Endothelial cell of umbilical vein (primary cell): ENCODE measurements at regions not wholly inside any gene's neighbourhood (a gene's known extent, or its start where the extent isn't known, plus 50 kb on each side); places are given as distances from the start of the nearest gene placed in this dataset.

ENCODE experiments used
- BruUV-seq: library from RNA; stranded (reverse); fragments of 400-500 nt; replicated peaks from 2 replicates; lab custom pipeline; 2021; lab: Mats Ljungman, UMichigan
- CTCF ChIA-PET: fragments of 300-600, 350-600 bp; sonication (Branson Sonifier 250); formaldehyde crosslinking; loops from one replicate; lab custom pipeline; 2021; ENCODE audit warnings: antibody characterized with exemption, inconsistent platforms; lab: Charles Lee
- POLR2A ChIA-PET: fragments of 300-600, 350-600 bp; sonication (Branson Sonifier 250); formaldehyde crosslinking; loops from one replicate; lab custom pipeline; 2021; ENCODE audit warnings: antibody characterized with exemption, inconsistent platforms; lab: Charles Lee
- DNase-seq: peaks from one replicate; pipeline ENCODE4 v3.0.0-alpha.2; 2011; ENCODE audit warnings: low read depth, low spot score
- FAIRE-seq: peaks from 2 replicates; lab custom pipeline; 2011; peaks lifted over from hg19 to GRCh38; lab: Jason Lieb, UNC
- H2AFZ ChIP-seq: 2 replicates; pipeline ENCODE4 v1.6.0; 2012; ENCODE audit warnings: low read depth, low read length, control low read depth, inconsistent platforms
- H3K27ac ChIP-seq: 2 replicates; pipeline ENCODE4 v1.5.1; 2011; ENCODE audit warnings: low read depth, mild to moderate bottlenecking, control low read depth, low read length, moderate library complexity; ENCODE audit not compliant: insufficient read depth
- H3K27me3 ChIP-seq, 2 experiments: 2 replicates each; pipeline versions ENCODE4 v1.6.0 to v1.6.1; 2011; ENCODE audit warnings: low read length in 2 of 2, mixed read lengths in 1 of 2; ENCODE audit not compliant: control insufficient read depth in 2 of 2, insufficient read depth in 2 of 2
- H3K36me3 ChIP-seq, 2 experiments: 2 replicates in 1 of 2; 3 replicates in 1 of 2; pipeline ENCODE4 v1.5.1; 2011; ENCODE audit warnings: low read length in 2 of 2, mild to moderate bottlenecking in 1 of 2, moderate library complexity in 1 of 2; ENCODE audit not compliant: control insufficient read depth in 2 of 2, insufficient read depth in 2 of 2; ENCODE audit errors: extremely low read depth in 1 of 2
- H3K4me1 ChIP-seq: 3 replicates; pipeline ENCODE4 v1.5.1; 2011; ENCODE audit warnings: mild to moderate bottlenecking, low read length; ENCODE audit not compliant: control insufficient read depth, insufficient read depth; ENCODE audit errors: extremely low read depth
- H3K4me2 ChIP-seq: 2 replicates; pipeline ENCODE4 v1.6.1; 2011; ENCODE audit warnings: low read length, control low read depth, mixed read lengths; ENCODE audit not compliant: insufficient read depth
- H3K4me3 ChIP-seq, 3 experiments: fragments of 200-600 bp in 1 of 3; sonication (generic), shearing (Covaris generic) in 1 of 3; replicated peaks in 1 of 3; 2 replicates each; pipeline ENCODE4 v1.5.1; 2011 to 2016; ENCODE audit warnings: control low read depth in 3 of 3, low read length in 3 of 3, mild to moderate bottlenecking in 2 of 3, inconsistent platforms in 1 of 3, low read depth in 1 of 3, moderate library complexity in 1 of 3; ENCODE audit not compliant: insufficient read depth in 1 of 3
- H3K79me2 ChIP-seq: 2 replicates; pipeline ENCODE4 v1.6.0; 2012; ENCODE audit warnings: low read length, inconsistent platforms; ENCODE audit not compliant: control insufficient read depth, insufficient read depth
- H3K9ac ChIP-seq: replicated peaks from 2 replicates; pipeline ENCODE3; 2011; ENCODE audit warnings: low read length, control low read depth; ENCODE audit not compliant: insufficient read depth; ENCODE audit errors: extremely low read depth
- H3K9me1 ChIP-seq: replicated peaks from 3 replicates; pipeline ENCODE4 v1.6.0; 2011; ENCODE audit warnings: mild to moderate bottlenecking, low read length; ENCODE audit not compliant: control insufficient read depth, insufficient read depth; ENCODE audit errors: extremely low read depth
- H3K9me3 ChIP-seq: replicated peaks from 2 replicates; pipeline ENCODE4 v1.5.1; 2012; ENCODE audit warnings: low read length, inconsistent platforms; ENCODE audit not compliant: control insufficient read depth, insufficient read depth
- H4K20me1 ChIP-seq: replicated peaks from 2 replicates; pipeline ENCODE3; 2011; ENCODE audit warnings: mild to moderate bottlenecking, low read length; ENCODE audit not compliant: control insufficient read depth, insufficient read depth; ENCODE audit errors: extremely low read depth
- CTCF ChIP-seq, 2 donors: IDR thresholded peaks; 1 replicate in 1 of 2; 2 replicates in 1 of 2; pipeline ENCODE4 v1.5.1; 2011; ENCODE audit warnings: low read length in 2 of 2, mild to moderate bottlenecking in 2 of 2, moderate library complexity in 2 of 2, control low read depth in 1 of 2, inconsistent platforms in 1 of 2, low read depth in 1 of 2; ENCODE audit not compliant: insufficient read depth in 1 of 2; ENCODE audit errors: extremely low read depth in 1 of 2
- EZH2 ChIP-seq: IDR thresholded peaks from 2 replicates; pipeline ENCODE4 v1.6.1; 2012; ENCODE audit warnings: borderline replicate concordance, low read depth, mild to moderate bottlenecking, moderate library complexity, low read length, inconsistent platforms; ENCODE audit not compliant: severe bottlenecking
- FOS ChIP-seq: IDR thresholded peaks from 2 replicates; pipeline ENCODE4 v1.6.1; 2011; ENCODE audit warnings: mild to moderate bottlenecking, low read length, moderate library complexity, borderline replicate concordance; ENCODE audit not compliant: insufficient read depth
- GATA2 ChIP-seq: IDR thresholded peaks from 2 replicates; pipeline ENCODE4 v1.7.0; 2011; ENCODE audit warnings: low read depth, mild to moderate bottlenecking, moderate library complexity, mixed read lengths, low read length; ENCODE audit not compliant: insufficient read length, insufficient read depth
- JUN ChIP-seq: IDR thresholded peaks from 2 replicates; pipeline ENCODE4 v1.6.1; 2011; ENCODE audit warnings: borderline replicate concordance, low read depth; ENCODE audit not compliant: insufficient read length, insufficient read depth
- MYC ChIP-seq: IDR thresholded peaks from one replicate; pipeline ENCODE4 v1.6.1; 2011; ENCODE audit warnings: mild to moderate bottlenecking, low read depth, low read length
- POLR2A ChIP-seq: IDR thresholded peaks from 2 replicates; pipeline ENCODE4 v1.6.1; 2012; ENCODE audit warnings: low read depth, mild to moderate bottlenecking, control low read depth, low read length
- POLR2AphosphoS5 ChIP-seq: IDR thresholded peaks from 2 replicates; pipeline ENCODE4 v1.6.1; 2012; ENCODE audit warnings: low read depth, mild to moderate bottlenecking, control low read depth, low read length, moderate library complexity; ENCODE audit not compliant: insufficient read depth
- dilution Hi-C: fragments of 300-500 bp; cut with MboI; formaldehyde crosslinking; loops from one replicate; pipeline ENCODE4 v1.15.0; 2019; ENCODE audit warnings: low sequenced_read_pairs; ENCODE audit not compliant: extremely low pct_ligation_motif_present
- intact Hi-C: fragments of 100-400 bp; cut with micrococcal nuclease; formaldehyde crosslinking; loops from one replicate; pipeline ENCODE4 v1.10.0; 2022
- TF ChIP-seq, protein P1 (sequence below): IDR thresholded peaks from 2 replicates; pipeline ENCODE4 v1.6.1; 2011; ENCODE audit not compliant: insufficient read depth, insufficient read length

DNA sequence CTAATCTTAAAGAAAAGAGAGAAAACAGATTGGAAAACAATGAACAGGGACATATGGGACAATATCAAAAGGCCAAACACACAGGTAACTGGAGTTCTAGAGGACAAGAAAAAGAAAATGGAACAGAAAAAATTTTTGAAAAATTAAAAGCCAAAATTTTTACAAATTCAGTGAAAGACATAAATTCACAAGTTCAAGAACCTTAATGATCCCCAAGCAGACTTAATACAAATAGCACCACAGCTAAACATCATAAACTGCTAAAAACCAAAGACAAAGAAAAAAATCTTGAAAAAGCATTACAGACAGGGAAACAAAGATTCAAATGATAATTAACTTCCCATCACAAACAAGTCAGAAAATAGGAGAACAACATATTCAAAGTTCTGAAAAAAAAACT, 338.5 kb upstream of the SLC30A5 start:
- peaks cover 0 to 3% of the 10 kb centered on the region in 2 experiments for H3K27me3 ChIP-seq
- intact Hi-C loops (no loop called here), dilution Hi-C loops (no loop called here)
- H3K79me2 ChIP-seq = no peaks in the 10 kb centered on the region
- no peaks in the 10 kb centered on the region for H3K4me1 ChIP-seq
- no peak overlapping the region for H2AFZ ChIP-seq
- H3K9me3 ChIP-seq = no peaks in the 10 kb centered on the region
- H3K4me2 ChIP-seq = no peak overlapping the region
- no peak overlapping the region for H3K27ac ChIP-seq
- H4K20me1 ChIP-seq = no peaks in the 10 kb centered on the region
- CTCF ChIA-PET = interaction anchor here (1.4 kb wide), 1 partner anchor 11 kb away, joined by 4 read pairs; no protein-coding TSS in a partner anchor
- POLR2A ChIA-PET = no interaction called here
- no TSS peak for BruUV-seq
- FAIRE-seq = no peak
- no peaks in the 10 kb centered on the region for H3K36me3 ChIP-seq
- no peak for DNase-seq
- H3K4me3 ChIP-seq = no peak overlapping the region
- H3K9me1 ChIP-seq = no peaks in the 10 kb centered on the region
- TF ChIP-seq, protein P1, sequence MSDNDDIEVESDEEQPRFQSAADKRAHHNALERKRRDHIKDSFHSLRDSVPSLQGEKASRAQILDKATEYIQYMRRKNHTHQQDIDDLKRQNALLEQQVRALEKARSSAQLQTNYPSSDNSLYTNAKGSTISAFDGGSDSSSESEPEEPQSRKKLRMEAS = no peak
- TF ChIP-seq MYC = no peak
- no peak for TF ChIP-seq EZH2
- TF ChIP-seq JUN = no peak
- TF ChIP-seq POLR2A = no peak
- TF ChIP-seq POLR2AphosphoS5 = no peak
- no peak for TF ChIP-seq FOS
- no peak for TF ChIP-seq CTCF (IDR thresholded peaks at IDR 0.05; ENCODE audit: extremely low read depth in 1 of 2, insufficient read depth in 1 of 2, low read depth in 1 of 2, low read length in 2 of 2)
- TF ChIP-seq GATA2 = no peak
- no peak overlapping the region for H3K9ac ChIP-seq
